ENCODE measurements at regions not wholly inside any gene's neighbourhood (a gene's known extent, or its start where the extent isn't known, plus 50 kb on each side); places are given as distances from the start of the nearest gene placed in this dataset.

- DNase-seq = no peak
Measured at GRCh38 chr5:109529520-109529919, 119.7 kb upstream of the PJA2 start.

- no peak for DNase-seq
Measured at GRCh38 chr5:109524555-109524954, 114.8 kb upstream of the PJA2 start.

GRCh38 chr5:109524026-109524425, 114.3 kb upstream of the PJA2 start:
- no peak for DNase-seq

- no peak for DNase-seq
Measured at GRCh38 chr5:109522404-109522803, 112.6 kb upstream of the PJA2 start.

GRCh38 chr5:109519416-109519815, 109.6 kb upstream of the PJA2 start:
- no peak for DNase-seq

GRCh38 chr5:109516390-109516789, 106.6 kb upstream of the PJA2 start:
- no peak for DNase-seq

GRCh38 chr5:109511980-109512734, 102.4 kb upstream of the PJA2 start:
- no peak for DNase-seq

- no peak for DNase-seq
Measured at GRCh38 chr5:109506556-109506955, 96.8 kb upstream of the PJA2 start.

- DNase-seq = no peak
Measured at GRCh38 chr5:109496112-109496511, 86.3 kb upstream of the PJA2 start.

- DNase-seq = no peak
Measured at GRCh38 chr5:109487753-109488420, 78.1 kb upstream of the PJA2 start.

- DNase-seq = no peak
Measured at GRCh38 chr5:109486200-109486804, 76.5 kb upstream of the PJA2 start.

GRCh38 chr5:109485030-109485429, 75.3 kb upstream of the PJA2 start:
- no peak for DNase-seq

- no peak for DNase-seq
Measured at GRCh38 chr5:109484597-109484996, 74.8 kb upstream of the PJA2 start.

- no peak for DNase-seq
Measured at GRCh38 chr5:109483395-109483971, 73.7 kb upstream of the PJA2 start.

- no peak for DNase-seq
Measured at GRCh38 chr5:109482748-109483147, 73.0 kb upstream of the PJA2 start.

- DNase-seq = no peak
Measured at GRCh38 chr5:109479260-109479860, 69.6 kb upstream of the PJA2 start.

- no peak for DNase-seq
Measured at GRCh38 chr5:109478830-109479229, 69.1 kb upstream of the PJA2 start.

- no peak for DNase-seq
Measured at GRCh38 chr5:109476292-109476691, 66.5 kb upstream of the PJA2 start.

- no peak for DNase-seq
Measured at GRCh38 chr5:109469896-109470662, 60.3 kb upstream of the PJA2 start.

- DNase-seq = peak; percentile 85
Measured at GRCh38 chr5:109468737-109469420, 59.1 kb upstream of the PJA2 start.

GRCh38 chr5:109468288-109468676, 58.5 kb upstream of the PJA2 start:
- DNase-seq = no peak

GRCh38 chr5:109467058-109467457, 57.3 kb upstream of the PJA2 start:
- no peak for DNase-seq
